ENCODE measurements at regions not wholly inside any gene's neighbourhood (a gene's known extent, or its start where the extent isn't known, plus 50 kb on each side); places are given as distances from the start of the nearest gene placed in this dataset.

GRCh38 chr9:3047912-3048311, 204.0 kb upstream of the PUM3 start (continued):
- TF ChIP-seq HMGXB4 (CRISPR knock-in tag; IDR thresholded peaks at IDR 0.05), result no peak
- TF ChIP-seq, protein P1, sequence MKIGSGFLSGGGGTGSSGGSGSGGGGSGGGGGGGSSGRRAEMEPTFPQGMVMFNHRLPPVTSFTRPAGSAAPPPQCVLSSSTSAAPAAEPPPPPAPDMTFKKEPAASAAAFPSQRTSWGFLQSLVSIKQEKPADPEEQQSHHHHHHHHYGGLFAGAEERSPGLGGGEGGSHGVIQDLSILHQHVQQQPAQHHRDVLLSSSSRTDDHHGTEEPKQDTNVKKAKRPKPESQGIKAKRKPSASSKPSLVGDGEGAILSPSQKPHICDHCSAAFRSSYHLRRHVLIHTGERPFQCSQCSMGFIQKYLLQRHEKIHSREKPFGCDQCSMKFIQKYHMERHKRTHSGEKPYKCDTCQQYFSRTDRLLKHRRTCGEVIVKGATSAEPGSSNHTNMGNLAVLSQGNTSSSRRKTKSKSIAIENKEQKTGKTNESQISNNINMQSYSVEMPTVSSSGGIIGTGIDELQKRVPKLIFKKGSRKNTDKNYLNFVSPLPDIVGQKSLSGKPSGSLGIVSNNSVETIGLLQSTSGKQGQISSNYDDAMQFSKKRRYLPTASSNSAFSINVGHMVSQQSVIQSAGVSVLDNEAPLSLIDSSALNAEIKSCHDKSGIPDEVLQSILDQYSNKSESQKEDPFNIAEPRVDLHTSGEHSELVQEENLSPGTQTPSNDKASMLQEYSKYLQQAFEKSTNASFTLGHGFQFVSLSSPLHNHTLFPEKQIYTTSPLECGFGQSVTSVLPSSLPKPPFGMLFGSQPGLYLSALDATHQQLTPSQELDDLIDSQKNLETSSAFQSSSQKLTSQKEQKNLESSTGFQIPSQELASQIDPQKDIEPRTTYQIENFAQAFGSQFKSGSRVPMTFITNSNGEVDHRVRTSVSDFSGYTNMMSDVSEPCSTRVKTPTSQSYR (CRISPR knock-in tag; IDR thresholded peaks at IDR 0.05), result no peak
- no peak for TF ChIP-seq AR (CRISPR knock-in tag; IDR thresholded peaks at IDR 0.05)
- TF ChIP-seq CDX4 (CRISPR knock-in tag; IDR thresholded peaks at IDR 0.05; ENCODE audit: borderline replicate concordance), result no peak
- TF ChIP-seq, protein P2, sequence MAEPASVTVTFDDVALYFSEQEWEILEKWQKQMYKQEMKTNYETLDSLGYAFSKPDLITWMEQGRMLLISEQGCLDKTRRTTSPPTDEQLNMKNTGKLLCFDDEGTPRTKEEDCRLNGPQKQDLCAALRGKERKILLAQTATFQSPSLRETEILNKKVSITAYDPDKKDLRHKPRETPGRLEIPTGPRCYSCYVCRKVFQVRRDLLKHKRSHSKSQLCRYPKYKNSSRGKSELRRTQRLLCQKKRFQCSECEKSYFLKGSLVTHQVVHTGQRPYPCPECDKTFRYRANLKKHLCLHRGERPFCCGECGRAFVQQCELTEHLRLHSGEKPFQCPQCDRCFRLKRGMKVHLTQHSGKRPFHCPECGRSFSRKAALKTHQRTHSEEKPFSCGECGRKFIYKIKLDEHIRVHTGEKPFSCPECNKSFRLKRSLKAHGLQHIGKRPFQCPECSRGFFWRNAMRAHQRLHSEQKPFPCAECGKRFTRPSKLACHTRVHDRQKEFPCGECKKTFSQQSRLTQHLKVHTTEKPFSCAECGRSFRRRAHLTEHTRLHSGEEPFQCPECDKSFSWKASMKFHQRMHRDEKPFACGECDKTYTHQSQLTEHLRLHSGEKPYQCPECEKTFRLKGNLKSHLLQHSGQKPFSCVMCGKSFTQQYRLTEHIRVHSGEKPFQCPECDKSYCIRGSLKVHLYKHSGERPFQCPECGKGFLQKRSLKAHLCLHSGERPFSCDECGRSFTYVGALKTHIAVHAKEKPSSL (CRISPR knock-in tag; conservative IDR thresholded peaks at IDR 0.05), result no peak
- no peak for TF ChIP-seq USF2 (CRISPR knock-in tag; IDR thresholded peaks at IDR 0.05)
- TF ChIP-seq ZNF232 (CRISPR knock-in tag; IDR thresholded peaks at IDR 0.05), result no peak
- no peak for TF ChIP-seq TEAD4 (CRISPR knock-in tag; IDR thresholded peaks at IDR 0.05)

DNA sequence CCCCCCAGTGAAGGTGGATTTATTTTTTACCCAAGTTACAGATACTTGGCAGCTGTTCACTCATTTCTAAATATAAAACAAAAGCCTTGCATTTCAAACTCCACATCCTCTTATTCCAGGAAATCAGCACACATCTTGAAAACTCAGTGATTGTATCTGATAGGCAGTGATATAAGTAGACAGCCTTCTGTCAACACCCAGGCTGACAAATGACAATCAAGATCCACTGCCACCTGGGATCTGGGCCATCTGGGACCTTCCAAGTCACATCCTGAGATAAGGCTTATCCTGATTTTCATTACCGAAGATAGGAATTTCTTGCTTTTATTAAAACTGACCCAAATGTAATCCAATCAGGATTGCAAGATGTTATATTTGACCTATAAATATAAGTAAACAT, 201.3 kb upstream of the PUM3 start:
- ChIA-PET POLR2A (no interaction called here), CTCF (no interaction called here)
- ATAC-seq, result no peak
- DNase-seq (ENCODE audit: low spot score), result no peak
- H3K4me3 Mint-ChIP-seq, result no peak overlapping the region
- H3K27ac Mint-ChIP-seq, result no peak overlapping the region
- no peaks in the 10 kb centered on the region for H3K9me3 Mint-ChIP-seq
- H3K4me1 Mint-ChIP-seq, result no peaks in the 10 kb centered on the region
- H3K36me3 Mint-ChIP-seq, result no peaks in the 10 kb centered on the region
- no peaks in the 10 kb centered on the region for H3K27me3 Mint-ChIP-seq (ENCODE audit: low read depth)
- no peak for TF ChIP-seq HMGXB4 (CRISPR knock-in tag; IDR thresholded peaks at IDR 0.05)
- no peak for TF ChIP-seq FOXK1 (CRISPR knock-in tag; IDR thresholded peaks at IDR 0.05)
- TF ChIP-seq ZMAT4 (CRISPR knock-in tag; IDR thresholded peaks at IDR 0.05), result no peak
- TF ChIP-seq, protein P1 (CRISPR knock-in tag; IDR thresholded peaks at IDR 0.05), result no peak
- no peak for TF ChIP-seq MYBL2 (CRISPR knock-in tag; IDR thresholded peaks at IDR 0.05)
- no peak for TF ChIP-seq JAZF1 (CRISPR knock-in tag; IDR thresholded peaks at IDR 0.05)
- TF ChIP-seq ZNF263 (CRISPR knock-in tag; IDR thresholded peaks at IDR 0.05; ENCODE audit: low read depth), result no peak
- TF ChIP-seq EMX1 (CRISPR knock-in tag; IDR thresholded peaks at IDR 0.05), result no peak

All from WTC11 (cell line).